GM18861 (cell line): ENCODE measurements at regions not wholly inside any gene's neighbourhood (a gene's known extent, or its start where the extent isn't known, plus 50 kb on each side); places are given as distances from the start of the nearest gene placed in this dataset.

Experiments used
- ATAC-seq: cut with Tn5 transposase; IDR thresholded peaks from one replicate; pipeline ENCODE4 v1.9.1; 2021; ENCODE audit not compliant: unreplicated experiment

- no peak for ATAC-seq
These were observed 59.8 kb upstream of the FHIT start for GRCh38 chr3:61311044-61311443.

- no peak for ATAC-seq
These were observed 64.6 kb upstream of the FHIT start for GRCh38 chr3:61315871-61316270.

GRCh38 chr3:61323094-61323493 is 71.8 kb upstream of the FHIT start:
- no peak for ATAC-seq

DNA sequence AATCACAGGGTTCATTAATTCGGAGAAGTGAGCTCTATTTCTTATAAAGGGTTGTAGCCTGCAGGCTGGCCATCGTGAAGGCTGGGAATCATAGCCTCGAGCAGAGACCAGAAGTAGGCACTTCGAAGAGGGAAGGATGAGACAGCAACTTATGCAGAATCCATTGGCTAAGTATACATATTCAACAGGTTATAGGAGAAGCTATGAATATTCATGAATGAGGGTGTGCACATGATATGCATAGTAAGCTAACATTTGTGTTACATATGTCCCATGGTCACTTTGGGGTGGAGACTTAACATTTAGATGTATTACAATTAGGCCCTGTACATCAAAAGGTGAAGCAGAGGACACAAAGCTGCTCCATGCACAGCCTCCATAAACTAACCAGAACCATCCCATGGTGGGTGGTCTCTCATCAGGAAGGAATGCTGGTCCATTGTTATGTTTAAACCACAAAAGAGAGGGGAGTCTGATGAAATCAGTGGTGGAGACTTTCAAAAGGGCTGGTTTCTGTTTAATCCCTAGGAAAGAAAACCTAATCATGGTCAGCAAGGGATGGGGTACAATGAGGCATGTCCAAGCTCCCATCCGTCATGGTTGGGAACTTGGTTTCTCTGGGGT is 80.8 kb upstream of the FHIT start:
- ATAC-seq = no peak

DNA sequence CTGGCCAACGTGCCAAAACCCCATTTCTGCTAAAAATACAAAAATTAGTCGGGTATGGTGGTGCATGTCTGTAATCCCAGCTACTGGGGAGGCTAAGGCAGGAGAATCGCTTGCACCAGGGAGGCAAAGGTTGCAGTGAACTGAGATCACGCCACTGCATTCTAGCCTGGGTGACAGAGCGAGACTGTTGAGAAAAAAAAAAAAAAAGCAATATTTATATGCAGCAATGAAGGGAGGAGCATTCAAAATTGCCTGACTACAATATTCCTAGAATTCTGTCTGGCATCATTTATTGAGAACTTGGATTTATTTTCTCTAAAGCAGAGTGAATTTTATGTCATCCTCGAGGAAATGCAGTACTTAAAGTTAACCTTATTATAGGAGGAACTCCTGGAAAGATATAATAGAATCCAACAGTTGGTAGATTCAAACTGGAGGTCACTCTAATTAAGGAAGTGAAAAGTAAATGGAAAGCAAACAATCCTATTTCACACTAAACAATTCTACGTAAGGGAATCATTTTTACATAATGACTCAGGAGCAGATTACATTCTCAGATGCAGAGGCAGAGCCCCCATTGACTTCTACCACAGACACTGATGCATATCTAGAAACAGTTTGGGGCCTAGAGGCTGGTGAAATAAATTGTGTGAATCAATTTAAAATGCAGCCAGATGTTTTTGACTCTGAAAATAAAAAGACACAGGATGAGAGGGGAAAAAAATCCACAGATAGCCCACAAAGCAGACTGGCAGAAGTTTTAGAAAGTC is 82.1 kb upstream of the FHIT start:
- no peak for ATAC-seq

- ATAC-seq = no peak
These were observed 83.5 kb upstream of the FHIT start for GRCh38 chr3:61334783-61335182.

DNA sequence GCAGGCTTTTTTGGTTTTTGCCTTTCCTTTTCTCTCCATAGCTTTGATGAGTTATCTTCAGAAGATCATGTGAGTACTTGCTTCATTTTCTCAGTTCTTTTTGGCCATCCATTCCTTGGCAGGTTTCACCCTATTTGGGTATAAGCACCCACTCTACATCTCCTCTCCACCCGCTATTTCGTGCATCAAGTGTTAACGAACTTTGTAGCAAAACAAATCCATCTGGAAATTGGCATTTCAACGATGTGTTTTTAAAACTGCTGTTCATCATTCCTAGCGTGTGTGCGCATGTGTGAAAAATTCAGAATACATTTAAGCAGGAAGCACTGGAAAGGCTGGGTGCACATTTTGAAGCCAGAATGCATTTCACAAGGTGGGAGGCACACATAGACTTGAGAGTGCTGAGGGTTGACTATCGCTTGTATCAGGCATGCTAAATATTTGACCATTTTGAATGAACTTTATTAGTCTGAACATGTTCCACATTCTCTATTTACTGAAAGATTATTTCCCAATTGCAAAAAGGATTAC is 89.7 kb upstream of the FHIT start:
- no peak for ATAC-seq

- no peak for ATAC-seq
These were observed 92.3 kb upstream of the FHIT start for GRCh38 chr3:61343543-61343942.

DNA sequence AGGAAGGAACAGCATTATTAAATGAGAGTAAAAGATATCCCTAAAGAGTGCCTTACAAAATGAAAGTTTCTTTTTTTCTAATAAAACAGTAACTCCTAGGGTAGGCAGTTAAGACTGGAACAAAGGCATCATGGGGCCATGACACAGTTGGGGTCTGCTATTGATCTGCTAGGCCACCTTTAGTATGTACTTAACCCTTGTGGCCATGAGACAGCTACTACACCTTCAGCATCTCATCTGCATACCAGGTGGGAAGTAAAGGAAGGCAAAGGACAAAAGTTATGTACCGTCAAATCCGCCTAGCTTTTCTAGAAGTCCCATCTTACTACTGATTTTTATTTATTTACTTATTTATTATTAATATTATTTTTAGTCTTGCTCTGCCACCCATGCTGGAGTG is 93.8 kb upstream of the FHIT start:
- ATAC-seq = no peak

- ATAC-seq = no peak
These were observed 96.7 kb upstream of the FHIT start for GRCh38 chr3:61347981-61348380.

GRCh38 chr3:61349717-61350116 is 98.5 kb upstream of the FHIT start:
- no peak for ATAC-seq

GRCh38 chr3:61350782-61351309 is 99.6 kb upstream of the FHIT start:
- ATAC-seq = no peak

DNA sequence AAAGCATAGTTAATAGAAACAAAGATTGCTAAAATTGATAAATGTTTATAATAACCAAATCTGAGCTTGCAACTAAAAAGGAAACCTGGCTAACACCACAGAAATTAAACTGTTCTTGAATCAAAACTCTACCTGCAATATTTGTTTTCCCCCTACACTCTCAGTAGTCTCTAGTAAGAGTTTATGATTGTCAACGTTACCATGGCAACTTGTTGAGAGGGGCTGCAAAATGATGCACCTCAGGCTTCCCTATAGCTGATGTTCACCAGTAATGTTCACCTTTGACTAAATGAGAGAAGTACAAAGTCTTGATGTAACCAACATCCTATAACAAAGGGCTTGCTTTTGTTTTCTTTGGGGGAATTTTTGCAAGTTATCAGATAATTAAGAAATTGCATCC is 101.1 kb upstream of the FHIT start:
- no peak for ATAC-seq

DNA sequence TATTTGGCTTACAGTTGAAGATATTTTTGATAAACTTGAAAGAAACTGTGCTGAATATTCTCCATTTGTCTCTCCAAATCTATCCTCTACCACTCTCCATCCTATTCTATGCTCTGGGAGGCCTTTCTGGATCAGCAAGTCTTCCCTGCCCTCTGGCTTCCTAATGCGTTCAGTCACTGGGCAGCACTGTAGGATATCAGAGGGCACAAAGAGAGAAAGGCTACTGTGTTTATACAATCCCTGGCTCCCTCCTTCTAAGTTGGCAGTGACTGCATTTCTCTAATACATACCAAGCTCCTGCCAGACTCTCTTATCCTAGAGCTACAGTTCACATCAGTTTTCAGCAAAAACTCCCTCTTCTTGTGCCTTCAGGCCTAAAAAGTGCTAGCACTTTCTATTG is 102.1 kb upstream of the FHIT start:
- ATAC-seq = no peak

GRCh38 chr3:61354604-61355003 is 103.4 kb upstream of the FHIT start:
- ATAC-seq = peak; percentile 29

GRCh38 chr3:61356685-61357084 is 105.4 kb upstream of the FHIT start:
- ATAC-seq = no peak

GRCh38 chr3:61357902-61358301 is 106.7 kb upstream of the FHIT start:
- ATAC-seq = no peak

DNA sequence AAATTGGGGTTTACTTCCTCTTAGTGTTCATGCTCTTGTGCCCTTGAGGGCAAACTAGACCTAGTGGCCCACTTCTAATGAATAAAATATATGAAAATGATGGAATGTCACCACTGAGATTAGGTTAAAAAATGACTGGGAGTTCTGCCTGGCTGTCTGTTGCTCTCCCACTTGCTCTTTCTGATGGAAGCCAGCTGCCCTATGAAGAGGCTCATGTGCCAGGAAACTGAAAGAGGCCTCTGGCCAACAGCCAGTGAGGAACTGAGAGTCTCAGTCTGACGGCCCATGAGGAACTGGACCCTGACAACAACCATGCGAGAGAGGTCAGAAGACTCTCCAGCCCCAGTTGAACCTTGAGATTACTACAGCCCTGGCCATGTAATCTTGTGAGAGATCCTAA is 107.1 kb upstream of the FHIT start:
- peak; percentile 99 for ATAC-seq

DNA sequence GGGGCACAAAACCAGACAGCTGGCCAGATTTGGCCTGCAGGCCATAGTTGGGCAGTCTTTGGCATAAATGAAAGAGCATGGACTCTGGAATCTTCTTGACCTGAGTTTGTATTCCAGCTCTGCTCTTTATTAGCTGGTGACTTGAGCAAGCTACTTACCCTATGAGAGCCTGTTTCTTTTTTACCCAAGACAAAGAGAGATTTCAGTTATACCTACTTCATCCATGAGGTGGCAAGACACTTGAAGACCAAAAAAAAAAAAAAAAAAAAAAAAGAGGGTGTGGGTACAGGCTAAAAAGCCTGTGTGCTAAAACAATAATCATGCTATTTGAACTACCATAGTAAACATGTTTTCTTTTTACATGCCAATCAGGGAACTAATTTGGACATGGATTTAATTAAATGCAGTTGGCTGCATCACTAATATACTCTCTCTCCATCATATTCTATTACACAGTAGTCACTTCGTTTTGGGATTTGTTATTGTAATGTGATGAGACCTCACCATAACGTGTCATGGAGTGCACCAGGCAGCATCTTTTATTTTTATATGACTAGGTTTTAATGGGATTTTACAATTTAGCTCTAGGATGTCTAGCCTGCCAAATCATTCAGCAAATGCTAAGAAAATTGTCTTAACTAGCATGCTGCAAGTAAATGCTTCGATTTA is 109.2 kb upstream of the FHIT start:
- ATAC-seq = no peak

DNA sequence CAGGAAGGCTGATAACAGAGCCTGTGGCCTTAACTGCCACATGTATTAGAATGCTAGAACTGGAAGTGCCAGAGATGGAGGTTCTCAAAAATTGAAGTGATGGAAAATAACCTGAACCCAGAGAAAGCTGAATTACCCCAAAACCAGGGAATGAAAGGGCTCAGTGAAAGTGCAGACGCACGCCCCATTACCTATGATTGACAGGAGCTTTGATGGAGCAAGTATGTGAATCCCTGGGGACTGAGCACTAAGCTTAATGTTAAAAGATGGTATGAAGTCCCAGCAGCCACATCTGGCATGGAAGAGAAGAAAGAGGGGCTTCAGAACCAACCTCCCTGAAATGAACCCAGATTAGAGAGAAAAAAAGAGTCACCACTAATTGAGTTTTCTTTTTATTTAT is 118.4 kb upstream of the FHIT start:
- no peak for ATAC-seq

DNA sequence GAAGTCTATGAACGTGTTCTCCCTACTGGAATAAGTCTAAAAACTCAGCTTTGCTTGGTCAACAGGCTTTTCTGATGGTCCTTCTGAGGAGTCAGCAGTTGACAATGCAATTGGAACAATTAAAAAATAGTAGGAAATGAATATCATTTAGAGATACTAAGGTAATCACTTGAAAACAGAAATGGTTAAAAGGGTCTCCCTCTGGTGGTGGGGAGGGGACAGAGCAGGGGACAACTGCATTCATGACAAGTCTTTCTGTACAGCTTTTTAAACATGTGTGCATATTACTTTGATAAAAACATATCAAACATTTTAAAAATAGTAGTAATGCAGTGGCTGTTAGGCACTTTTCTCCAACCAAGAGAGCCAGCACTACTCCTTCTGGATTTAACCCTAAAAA is 119.9 kb upstream of the FHIT start:
- ATAC-seq = no peak

DNA sequence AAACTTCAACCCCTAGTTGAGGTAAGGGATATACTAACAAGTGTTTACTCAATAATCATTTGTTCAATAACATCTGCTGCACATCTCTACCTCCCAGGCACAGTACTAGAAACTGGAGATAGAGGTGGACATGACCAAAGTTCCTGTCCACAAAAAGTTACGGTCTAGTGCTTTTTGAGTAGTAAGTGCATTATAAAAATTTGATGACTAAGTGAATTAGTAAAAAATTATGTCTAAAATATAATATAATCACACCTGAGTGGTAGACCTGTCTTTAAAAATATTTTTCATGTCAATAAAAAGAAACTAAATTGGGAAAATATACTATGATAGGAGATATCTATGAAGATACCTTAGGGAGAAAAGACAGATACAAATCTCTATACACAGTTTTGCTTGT is 121.5 kb upstream of the FHIT start:
- ATAC-seq = no peak
